ENCODE measurements at regions not wholly inside any gene's neighbourhood (a gene's known extent, or its start where the extent isn't known, plus 50 kb on each side); places are given as distances from the start of the nearest gene placed in this dataset.
A peak's percentile ranks its signal among the peaks of the same experiment; 100 is the strongest.

DNA sequence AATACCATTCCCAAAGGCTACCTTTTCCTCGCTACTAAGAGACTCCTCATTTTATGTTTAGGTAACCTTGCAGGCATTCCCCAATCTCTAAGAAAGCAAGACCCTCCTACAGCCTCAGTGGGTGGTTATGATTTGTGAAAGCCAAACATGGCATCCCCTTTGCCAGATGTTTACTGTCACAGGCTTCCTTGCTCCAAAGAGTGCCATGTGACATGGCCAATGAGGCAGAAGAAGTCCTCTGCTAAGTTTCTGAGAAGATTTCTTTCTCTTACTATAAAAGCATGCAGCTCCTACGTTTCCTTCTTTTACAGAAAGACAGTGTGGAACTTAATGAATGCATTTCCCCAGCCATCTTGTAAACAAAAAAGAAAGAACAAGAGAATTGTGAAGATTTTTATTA lies 688.2 kb downstream of the TBC1D32 start:
- in situ Hi-C loops (cut with MboI; ENCODE audit: low pct_unique_long_range_greater_than_20kb in 2 of 9, low sequenced_read_pairs in 9 of 9, unreplicated experiment in 9 of 9): no loop called here
- H3K4me1 ChIP-seq (replicated peaks in 1 of 2): no peaks in the 10 kb centered on the region
- H3K4me3 ChIP-seq: no peak overlapping the region
- no peak for ATAC-seq (replicated peaks in 6 of 8)
- 0 to 55% (median 13%) methylated on average over 1 to 2 of the region's 2 CpGs for WGBS, 10 experiments
- no peak overlapping the region for H3K27ac ChIP-seq

GRCh38 chr6:120632975-120633374 lies 701.3 kb downstream of the TBC1D32 start:
- in situ Hi-C loops (cut with MboI; ENCODE audit: low pct_unique_long_range_greater_than_20kb in 2 of 9, low sequenced_read_pairs in 9 of 9, unreplicated experiment in 9 of 9): no loop called here
- Histone ChIP-seq H3K4me1 (replicated peaks in 1 of 2) (no peaks in the 10 kb centered on the region), H3K27ac (no peak overlapping the region), H3K4me3 (no peak overlapping the region)
- no peak for ATAC-seq (replicated peaks in 6 of 8)
- 0 to 60% (median 20%) methylated on average over 1 of the region's 1 CpG; no CpG with 5 or more reads in 1 of the 10 experiments for WGBS, 10 experiments

DNA sequence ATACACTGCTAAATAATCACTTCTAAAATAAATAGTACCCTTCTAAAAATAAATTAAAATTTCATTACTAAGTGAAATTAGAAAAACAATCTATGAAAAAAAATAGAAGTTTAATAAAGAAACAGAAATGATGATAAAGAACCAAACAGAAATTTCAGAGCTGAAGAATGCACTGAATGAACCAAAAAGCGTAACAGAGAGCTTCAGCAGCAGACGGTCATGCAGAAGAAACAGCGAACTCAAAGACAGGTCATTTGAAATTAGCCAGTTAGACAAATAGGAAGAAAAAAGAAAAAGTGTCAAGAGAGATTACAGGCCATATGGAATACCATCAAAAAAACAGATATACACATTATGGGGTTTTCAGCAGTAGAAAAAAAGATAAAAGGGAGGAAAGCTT lies 706.7 kb downstream of the TBC1D32 start:
- Histone ChIP-seq H3K27ac (no peak overlapping the region), H3K4me1 (replicated peaks in 1 of 2) (peaks cover 0 to 3% of the 10 kb centered on the region in 2 donors), H3K4me3 (no peak overlapping the region)
- in situ Hi-C loops (cut with MboI; ENCODE audit: low pct_unique_long_range_greater_than_20kb in 2 of 9, low sequenced_read_pairs in 9 of 9, unreplicated experiment in 9 of 9): no loop called here
- WGBS, 10 experiments: 24 to 98% (median 93%) methylated on average over 3 of the region's 3 CpGs
- ATAC-seq (replicated peaks in 6 of 8): no peak

DNA sequence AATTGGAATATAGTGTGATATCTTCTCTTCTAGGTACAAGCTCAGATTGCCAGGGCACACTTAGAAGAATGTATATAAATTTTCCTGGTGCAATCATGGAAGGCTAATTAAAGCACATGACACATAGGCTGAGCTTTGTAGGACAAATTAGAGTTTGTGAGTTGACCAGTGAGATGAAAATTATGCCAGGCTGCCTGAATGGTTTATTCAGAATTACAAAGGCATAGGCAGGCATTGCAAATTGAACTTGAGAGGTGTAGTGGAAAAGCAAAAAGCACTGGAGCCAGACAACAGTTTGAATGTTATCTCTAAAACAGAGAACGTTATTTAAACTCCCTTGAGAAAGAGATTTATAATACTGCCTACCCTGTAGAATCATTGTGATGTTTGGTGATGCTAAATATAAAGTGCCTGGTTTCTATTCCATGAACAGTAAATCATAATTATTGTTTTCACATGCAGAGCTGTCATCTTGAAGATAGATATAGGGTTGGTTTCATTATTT lies 712.1 kb downstream of the TBC1D32 start:
- Histone ChIP-seq H3K4me3 (no peak overlapping the region), H3K27ac (no peak overlapping the region), H3K4me1 (replicated peaks in 1 of 2) (peaks cover 0 to 17% of the 10 kb centered on the region in 2 donors)
- 0 to 71% (median 14%) methylated on average over 1 of the region's 1 CpG; no CpG with 5 or more reads in 3 of the 10 experiments for WGBS, 10 experiments
- in situ Hi-C loops (cut with MboI; ENCODE audit: low pct_unique_long_range_greater_than_20kb in 2 of 9, low sequenced_read_pairs in 9 of 9, unreplicated experiment in 9 of 9): no loop called here
- ATAC-seq (replicated peaks in 6 of 8): peak in 4 of 8 experiments; percentile 55 to 83 (median 67)

DNA sequence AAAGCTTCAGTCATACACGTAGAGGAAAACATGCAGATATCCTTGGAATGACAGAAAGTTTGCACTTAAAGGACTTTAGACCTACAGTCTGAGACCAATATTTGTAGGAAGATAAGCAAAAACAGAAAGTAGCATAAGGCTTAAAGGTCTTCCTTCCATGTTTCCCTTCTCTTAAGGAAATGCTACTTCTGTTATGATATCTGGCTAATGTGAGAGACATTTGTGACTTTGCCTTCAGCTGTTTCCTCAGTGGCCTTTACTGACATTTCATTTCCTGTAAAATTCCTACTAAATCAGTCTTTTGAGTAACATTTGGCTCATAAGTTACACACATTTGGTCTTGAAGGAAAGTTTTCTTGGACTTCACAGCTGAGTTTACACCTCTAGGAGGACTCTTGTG lies 713.4 kb downstream of the TBC1D32 start:
- H3K4me3 ChIP-seq: no peak overlapping the region
- H3K27ac ChIP-seq: no peak overlapping the region
- ATAC-seq (replicated peaks in 6 of 8): no peak
- H3K4me1 ChIP-seq (replicated peaks in 1 of 2): peaks cover 0 to 17% of the 10 kb centered on the region in 2 donors
- WGBS, 10 experiments: 0 to 100% (median 86%) methylated on average over 1 of the region's 1 CpG; no CpG with 5 or more reads in 3 of the 10 experiments
- in situ Hi-C loops (cut with MboI; ENCODE audit: low pct_unique_long_range_greater_than_20kb in 2 of 9, low sequenced_read_pairs in 9 of 9, unreplicated experiment in 9 of 9): no loop called here

DNA sequence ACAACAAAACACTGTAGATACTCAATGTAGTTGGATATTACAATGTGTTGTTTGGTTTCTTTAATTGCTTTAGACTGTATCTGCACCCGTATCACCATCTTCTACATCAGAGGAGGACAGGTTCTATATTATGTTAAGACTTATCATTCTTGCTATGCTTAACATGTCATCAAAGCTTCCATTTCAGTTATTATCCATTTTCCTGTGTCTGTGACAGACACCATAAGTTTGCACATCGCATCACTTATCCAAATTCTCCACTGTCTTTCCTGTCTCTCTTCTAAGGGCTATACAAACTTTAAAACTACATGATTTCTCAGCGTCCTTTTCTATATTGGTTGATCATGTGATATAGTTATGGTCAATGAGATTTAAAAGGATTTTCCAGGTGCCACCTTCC lies 719.0 kb downstream of the TBC1D32 start:
- in situ Hi-C loops (cut with MboI; ENCODE audit: low pct_unique_long_range_greater_than_20kb in 2 of 9, low sequenced_read_pairs in 9 of 9, unreplicated experiment in 9 of 9): no loop called here
- Histone ChIP-seq H3K4me1 (replicated peaks in 1 of 2) (peaks cover 0 to 7% of the 10 kb centered on the region in 2 donors), H3K4me3 (no peak overlapping the region), H3K27ac (no peak overlapping the region)
- ATAC-seq (replicated peaks in 6 of 8): no peak
- WGBS, 10 experiments: 17 to 96% (median 72%) methylated on average over 1 to 3 of the region's 3 CpGs; no CpG with 5 or more reads in 2 of the 10 experiments

GRCh38 chr6:120614723-120615122 lies 719.6 kb downstream of the TBC1D32 start:
- H3K4me1 ChIP-seq (replicated peaks in 1 of 2): peaks cover 0 to 5% of the 10 kb centered on the region in 2 donors
- in situ Hi-C loops (cut with MboI; ENCODE audit: low pct_unique_long_range_greater_than_20kb in 2 of 9, low sequenced_read_pairs in 9 of 9, unreplicated experiment in 9 of 9): no loop called here
- no peak overlapping the region for H3K27ac ChIP-seq
- peak in 2 of 8 experiments; percentile 50 to 90 for ATAC-seq (replicated peaks in 6 of 8)
- H3K4me3 ChIP-seq: no peak overlapping the region
- 0 to 94% (median 42%) methylated on average over 1 to 2 of the region's 2 CpGs; no CpG with 5 or more reads in 2 of the 10 experiments for WGBS, 10 experiments

DNA sequence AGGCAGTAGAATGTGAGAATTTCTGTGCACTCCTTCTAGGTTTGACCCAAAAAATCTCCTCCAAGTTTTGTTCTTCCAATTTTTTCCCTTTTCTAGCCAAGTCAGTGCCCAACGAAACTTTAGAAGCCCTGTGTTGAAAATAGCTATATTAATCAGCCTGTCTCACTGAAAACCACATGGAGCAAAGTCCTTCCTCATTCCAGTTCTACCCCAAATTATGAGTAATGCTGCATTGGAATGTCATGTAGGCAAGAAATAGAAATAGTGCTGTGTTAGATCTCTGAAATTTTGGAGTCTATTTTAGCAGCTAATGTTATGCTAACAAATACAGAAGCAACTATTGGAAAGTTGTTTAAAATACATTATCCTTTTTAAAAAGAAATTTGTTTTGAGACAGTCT lies 725.5 kb downstream of the TBC1D32 start:
- H3K4me3 ChIP-seq: no peak overlapping the region
- H3K4me1 ChIP-seq (replicated peaks in 1 of 2): no peaks in the 10 kb centered on the region
- 0 to 100% (median 65%) methylated on average over 1 of the region's 1 CpG; no CpG with 5 or more reads in 2 of the 10 experiments for WGBS, 10 experiments
- no peak overlapping the region for H3K27ac ChIP-seq
- in situ Hi-C loops (cut with MboI; ENCODE audit: low pct_unique_long_range_greater_than_20kb in 2 of 9, low sequenced_read_pairs in 9 of 9, unreplicated experiment in 9 of 9): no loop called here
- ATAC-seq (replicated peaks in 6 of 8): no peak

GRCh38 chr6:120606743-120607142 lies 727.5 kb downstream of the TBC1D32 start:
- no peak for ATAC-seq (replicated peaks in 6 of 8)

DNA sequence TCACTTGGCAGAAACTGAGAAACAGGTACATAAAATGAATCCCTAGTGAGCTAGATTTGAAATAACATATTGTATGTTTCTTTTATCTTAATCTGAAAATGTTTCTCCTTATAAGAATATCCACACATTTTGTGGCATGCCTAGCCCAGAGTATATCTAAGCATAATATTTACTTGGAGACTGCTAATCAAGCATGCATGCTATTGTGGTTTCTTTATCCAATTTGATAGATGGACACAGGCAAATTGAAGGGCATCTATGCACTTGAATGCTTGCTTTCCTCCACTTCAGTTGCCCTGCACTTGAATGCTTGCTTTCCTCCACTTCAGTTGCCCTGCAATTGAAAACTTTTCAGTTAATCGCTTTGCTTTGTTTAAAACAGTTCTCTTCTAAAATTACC lies 729.8 kb downstream of the TBC1D32 start:
- Histone ChIP-seq H3K27ac (no peak overlapping the region), H3K4me3 (no peak overlapping the region), H3K4me1 (replicated peaks in 1 of 2) (no peaks in the 10 kb centered on the region)
- ATAC-seq (replicated peaks in 6 of 8): no peak
- in situ Hi-C loops (cut with MboI; ENCODE audit: low pct_unique_long_range_greater_than_20kb in 2 of 9, low sequenced_read_pairs in 9 of 9, unreplicated experiment in 9 of 9): no loop called here
- 0 to 100% (median 80%) methylated on average over 1 of the region's 1 CpG for WGBS, 10 experiments

More at GRCh38 chr6:120606743-120607142, 727.5 kb downstream of the TBC1D32 start:
- in situ Hi-C loops (cut with MboI; ENCODE audit: low pct_unique_long_range_greater_than_20kb in 2 of 9, low sequenced_read_pairs in 9 of 9, unreplicated experiment in 9 of 9): no loop called here
- Histone ChIP-seq H3K4me1 (replicated peaks in 1 of 2) (no peaks in the 10 kb centered on the region), H3K27ac (no peak overlapping the region), H3K4me3 (no peak overlapping the region)
- 38 to 86% (median 69%) methylated on average over 1 to 4 of the region's 4 CpGs; no CpG with 5 or more reads in 4 of the 10 experiments for WGBS, 10 experiments

DNA sequence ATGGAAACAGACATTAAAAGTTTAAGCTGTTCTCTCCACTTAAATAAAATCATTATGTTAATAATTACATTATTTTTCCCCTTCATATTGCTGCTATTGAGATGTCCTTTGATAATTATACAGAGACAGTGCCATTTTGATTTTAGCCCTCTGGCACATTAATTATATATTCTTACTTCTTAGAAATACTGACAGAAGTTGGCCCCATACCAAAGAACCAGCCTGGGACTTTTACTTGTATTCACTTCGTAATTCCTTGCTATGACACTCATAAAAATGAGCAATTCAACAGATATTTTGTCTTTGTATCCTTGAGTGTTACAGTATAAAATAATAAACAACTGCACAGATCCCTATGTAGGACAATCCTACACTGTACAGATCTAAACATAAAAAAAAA lies 743.7 kb downstream of the TBC1D32 start:
- ATAC-seq (replicated peaks in 6 of 8): no peak
- Histone ChIP-seq H3K4me3 (no peak overlapping the region), H3K27ac (no peak overlapping the region), H3K4me1 (replicated peaks in 1 of 2) (no peaks in the 10 kb centered on the region)
- in situ Hi-C loops (cut with MboI; ENCODE audit: low pct_unique_long_range_greater_than_20kb in 2 of 9, low sequenced_read_pairs in 9 of 9, unreplicated experiment in 9 of 9): no loop called here
- 0 to 100% (median 83%) methylated on average over 1 of the region's 1 CpG; no CpG with 5 or more reads in 1 of the 10 experiments for WGBS, 10 experiments

GRCh38 chr6:120588424-120588823 lies 745.9 kb downstream of the TBC1D32 start:
- Histone ChIP-seq H3K4me3 (no peak overlapping the region), H3K4me1 (replicated peaks in 1 of 2) (no peaks in the 10 kb centered on the region), H3K27ac (no peak overlapping the region)
- ATAC-seq (replicated peaks in 6 of 8): no peak
- in situ Hi-C loops (cut with MboI; ENCODE audit: low pct_unique_long_range_greater_than_20kb in 2 of 9, low sequenced_read_pairs in 9 of 9, unreplicated experiment in 9 of 9): no loop called here
- 17 to 100% (median 73%) methylated on average over 1 to 4 of the region's 4 CpGs for WGBS, 10 experiments

DNA sequence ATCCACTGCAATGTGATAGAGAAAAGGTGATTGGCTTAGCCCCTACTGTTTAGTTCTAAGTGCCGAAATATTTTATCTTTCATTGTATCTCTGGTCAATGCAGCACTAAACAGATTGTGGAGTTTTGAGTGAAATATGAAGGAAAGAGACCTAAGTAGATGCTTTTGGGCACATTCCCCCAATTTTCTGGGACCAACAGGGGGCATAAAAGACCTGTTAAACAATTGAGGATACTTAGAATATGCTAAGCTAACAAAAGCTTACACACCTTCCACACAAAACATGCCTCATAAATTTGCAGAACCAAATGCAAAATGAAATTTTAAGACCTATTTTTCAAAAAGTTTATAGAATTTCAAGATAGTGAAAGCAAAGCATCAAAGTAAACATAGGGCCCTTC lies 746.9 kb downstream of the TBC1D32 start:
- in situ Hi-C loops (cut with MboI; ENCODE audit: low pct_unique_long_range_greater_than_20kb in 2 of 9, low sequenced_read_pairs in 9 of 9, unreplicated experiment in 9 of 9): no loop called here
- 45 to 80% (median 55%) methylated on average over 1 of the region's 1 CpG; no CpG with 5 or more reads in 6 of the 10 experiments for WGBS, 10 experiments
- ATAC-seq (replicated peaks in 6 of 8): peak in 1 of 8 experiments; percentile 36

GRCh38 chr6:120584111-120584760 lies 750.0 kb downstream of the TBC1D32 start:
- 10 to 100% (median 59%) methylated on average over 1 to 6 of the region's 9 CpGs; no CpG with 5 or more reads in 4 of the 10 experiments for WGBS, 10 experiments
- Histone ChIP-seq H3K27ac (no peak overlapping the region), H3K4me3 (no peak overlapping the region), H3K4me1 (replicated peaks in 1 of 2) (no peaks in the 10 kb centered on the region)
- in situ Hi-C loops (cut with MboI; ENCODE audit: low pct_unique_long_range_greater_than_20kb in 2 of 9, low sequenced_read_pairs in 9 of 9, unreplicated experiment in 9 of 9): no loop called here
- no peak for ATAC-seq (replicated peaks in 6 of 8)

More for the DNA sequence above, 746.9 kb downstream of the TBC1D32 start:
- Histone ChIP-seq H3K27ac (no peak overlapping the region), H3K4me1 (replicated peaks in 1 of 2) (no peaks in the 10 kb centered on the region), H3K4me3 (no peak overlapping the region)

Measured in motor neuron (in vitro differentiated cells).